ENCODE measurements at regions not wholly inside any gene's neighbourhood (a gene's known extent, or its start where the extent isn't known, plus 50 kb on each side); places are given as distances from the start of the nearest gene placed in this dataset.

- DNase-seq (ENCODE audit: low read depth, low spot score), result no peak
- H3K9ac ChIP-seq (ENCODE audit: insufficient read length), result no peak overlapping the region
Observed at GRCh38 chr6:81511423-81511822, 241.1 kb downstream of the TENT5A start.

GRCh38 chr6:81495999-81496398 is 256.5 kb downstream of the TENT5A start:
- TF ChIP-seq FOXP2 (optimal IDR thresholded peaks at IDR 0.05; ENCODE audit: control extremely low read depth, extremely low read length, insufficient read depth) (no peak), POLR2AphosphoS5 (IDR thresholded peaks at IDR 0.05; ENCODE audit: borderline replicate concordance, low read depth, low read length) (no peak), EZH2 (IDR thresholded peaks at IDR 0.05) (no peak)
- H3K27ac ChIP-seq, result no peak overlapping the region

More at GRCh38 chr6:81511423-81511822, 241.1 kb downstream of the TENT5A start:
- TF ChIP-seq POLR2AphosphoS5 (IDR thresholded peaks at IDR 0.05; ENCODE audit: borderline replicate concordance, low read depth, low read length) (no peak), EZH2 (IDR thresholded peaks at IDR 0.05) (no peak), FOXP2 (optimal IDR thresholded peaks at IDR 0.05; ENCODE audit: control extremely low read depth, extremely low read length, insufficient read depth) (no peak)
- no peaks in the 10 kb centered on the region for H3K9me3 ChIP-seq (ENCODE audit: low read depth, low read length)
- H3K36me3 ChIP-seq (ENCODE audit: insufficient read depth, low read length), result no peaks in the 10 kb centered on the region
- no peak overlapping the region for H3K4me3 ChIP-seq
- no peak overlapping the region for H3K27ac ChIP-seq

GRCh38 chr6:81491454-81492101 is 260.9 kb downstream of the TENT5A start:
- TF ChIP-seq EZH2 (IDR thresholded peaks at IDR 0.05) (no peak), POLR2AphosphoS5 (IDR thresholded peaks at IDR 0.05; ENCODE audit: borderline replicate concordance, low read depth, low read length) (no peak), FOXP2 (optimal IDR thresholded peaks at IDR 0.05; ENCODE audit: control extremely low read depth, extremely low read length, insufficient read depth) (no peak)
- Histone ChIP-seq H3K4me3 (no peak overlapping the region), H3K27ac (no peak overlapping the region), H3K9me3 (ENCODE audit: low read depth, low read length) (no peaks in the 10 kb centered on the region), H3K9ac (ENCODE audit: insufficient read length) (no peak overlapping the region), H3K36me3 (ENCODE audit: insufficient read depth, low read length) (no peaks in the 10 kb centered on the region)
- DNase-seq (ENCODE audit: low read depth, low spot score), result no peak

More at GRCh38 chr6:81495999-81496398, 256.5 kb downstream of the TENT5A start:
- Histone ChIP-seq H3K9ac (ENCODE audit: insufficient read length) (no peak overlapping the region), H3K9me3 (ENCODE audit: low read depth, low read length) (no peaks in the 10 kb centered on the region), H3K36me3 (ENCODE audit: insufficient read depth, low read length) (no peaks in the 10 kb centered on the region), H3K4me3 (no peak overlapping the region)
- no peak for DNase-seq (ENCODE audit: low read depth, low spot score)

- Histone ChIP-seq H3K27ac (no peak overlapping the region), H3K36me3 (ENCODE audit: insufficient read depth, low read length) (no peaks in the 10 kb centered on the region), H3K9me3 (ENCODE audit: low read depth, low read length) (no peaks in the 10 kb centered on the region), H3K9ac (ENCODE audit: insufficient read length) (no peak overlapping the region), H3K4me3 (no peak overlapping the region)
- TF ChIP-seq EZH2 (IDR thresholded peaks at IDR 0.05) (no peak), FOXP2 (optimal IDR thresholded peaks at IDR 0.05; ENCODE audit: control extremely low read depth, extremely low read length, insufficient read depth) (no peak), POLR2AphosphoS5 (IDR thresholded peaks at IDR 0.05; ENCODE audit: borderline replicate concordance, low read depth, low read length) (no peak)
- DNase-seq (ENCODE audit: low read depth, low spot score), result no peak
Observed at GRCh38 chr6:81487489-81487888, 265.0 kb downstream of the TENT5A start.

DNA sequence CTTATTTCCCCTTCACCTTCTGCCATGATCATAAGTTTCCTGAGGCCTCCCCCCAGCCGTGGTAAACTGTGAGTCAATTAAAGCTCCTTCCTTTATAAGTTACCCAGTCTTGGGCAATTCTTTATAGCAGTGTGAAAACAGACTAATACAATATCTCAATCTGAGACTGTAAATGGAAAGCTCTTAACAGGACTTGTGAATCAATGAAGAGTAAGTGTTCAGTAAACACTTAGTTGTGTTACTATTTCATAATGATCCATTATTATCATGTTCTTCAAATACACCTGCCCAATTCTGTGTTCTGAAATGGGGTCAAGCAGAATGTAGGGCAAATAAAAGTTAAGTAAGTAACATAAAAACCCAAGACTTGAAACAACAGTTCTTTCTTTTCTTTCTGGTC is 266.2 kb downstream of the TENT5A start:
- Histone ChIP-seq H3K4me3 (no peak overlapping the region), H3K36me3 (ENCODE audit: insufficient read depth, low read length) (no peaks in the 10 kb centered on the region), H3K9me3 (ENCODE audit: low read depth, low read length) (no peaks in the 10 kb centered on the region), H3K9ac (ENCODE audit: insufficient read length) (no peak overlapping the region), H3K27ac (no peak overlapping the region)
- no peak for DNase-seq (ENCODE audit: low read depth, low spot score)
- TF ChIP-seq EZH2 (IDR thresholded peaks at IDR 0.05) (no peak), FOXP2 (optimal IDR thresholded peaks at IDR 0.05; ENCODE audit: control extremely low read depth, extremely low read length, insufficient read depth) (no peak), POLR2AphosphoS5 (IDR thresholded peaks at IDR 0.05; ENCODE audit: borderline replicate concordance, low read depth, low read length) (no peak)

GRCh38 chr6:81485395-81485794 is 267.1 kb downstream of the TENT5A start:
- no peak for DNase-seq (ENCODE audit: low read depth, low spot score)
- TF ChIP-seq FOXP2 (optimal IDR thresholded peaks at IDR 0.05; ENCODE audit: control extremely low read depth, extremely low read length, insufficient read depth) (no peak), POLR2AphosphoS5 (IDR thresholded peaks at IDR 0.05; ENCODE audit: borderline replicate concordance, low read depth, low read length) (no peak), EZH2 (IDR thresholded peaks at IDR 0.05) (no peak)
- no peak overlapping the region for H3K9ac ChIP-seq (ENCODE audit: insufficient read length)
- H3K4me3 ChIP-seq, result no peak overlapping the region
- no peaks in the 10 kb centered on the region for H3K36me3 ChIP-seq (ENCODE audit: insufficient read depth, low read length)
- H3K27ac ChIP-seq, result no peak overlapping the region
- H3K9me3 ChIP-seq (ENCODE audit: low read depth, low read length), result no peaks in the 10 kb centered on the region

DNA sequence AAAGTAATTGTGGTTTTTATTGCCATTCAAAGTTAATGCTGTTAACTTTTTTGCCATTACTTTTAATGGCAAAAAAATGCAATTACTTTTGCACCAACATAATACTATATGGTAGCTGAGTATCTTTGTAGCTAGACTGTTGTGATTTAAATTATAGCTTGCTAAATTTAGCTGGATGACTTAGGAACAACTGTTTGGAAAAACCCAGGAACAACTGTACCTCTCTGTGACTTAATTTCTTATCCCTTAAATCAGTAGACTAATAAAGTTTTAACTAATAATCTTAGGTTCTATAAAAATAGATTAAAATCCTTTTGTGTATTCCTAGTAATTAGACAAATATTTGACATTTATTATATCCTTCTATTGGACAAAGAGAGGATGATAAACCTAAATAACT is 268.2 kb downstream of the TENT5A start:
- no peaks in the 10 kb centered on the region for H3K9me3 ChIP-seq (ENCODE audit: low read depth, low read length)
- H3K27ac ChIP-seq, result no peak overlapping the region
- no peaks in the 10 kb centered on the region for H3K36me3 ChIP-seq (ENCODE audit: insufficient read depth, low read length)
- no peak overlapping the region for H3K4me3 ChIP-seq
- H3K9ac ChIP-seq (ENCODE audit: insufficient read length), result no peak overlapping the region
- TF ChIP-seq POLR2AphosphoS5 (IDR thresholded peaks at IDR 0.05; ENCODE audit: borderline replicate concordance, low read depth, low read length) (no peak), FOXP2 (optimal IDR thresholded peaks at IDR 0.05; ENCODE audit: control extremely low read depth, extremely low read length, insufficient read depth) (no peak), EZH2 (IDR thresholded peaks at IDR 0.05) (no peak)
- DNase-seq (ENCODE audit: low read depth, low spot score), result no peak

GRCh38 chr6:81480139-81480538 is 272.3 kb downstream of the TENT5A start:
- Histone ChIP-seq H3K36me3 (ENCODE audit: insufficient read depth, low read length) (no peaks in the 10 kb centered on the region), H3K9ac (ENCODE audit: insufficient read length) (no peak overlapping the region), H3K9me3 (ENCODE audit: low read depth, low read length) (no peaks in the 10 kb centered on the region), H3K4me3 (no peak overlapping the region), H3K27ac (no peak overlapping the region)
- DNase-seq (ENCODE audit: low read depth, low spot score), result no peak
- no peak for TF ChIP-seq EZH2 (IDR thresholded peaks at IDR 0.05)

- Histone ChIP-seq H3K9me3 (ENCODE audit: low read depth, low read length) (no peaks in the 10 kb centered on the region), H3K36me3 (ENCODE audit: insufficient read depth, low read length) (no peaks in the 10 kb centered on the region), H3K9ac (ENCODE audit: insufficient read length) (no peak overlapping the region), H3K27ac (no peak overlapping the region), H3K4me3 (no peak overlapping the region)
- TF ChIP-seq EZH2 (IDR thresholded peaks at IDR 0.05) (no peak), FOXP2 (optimal IDR thresholded peaks at IDR 0.05; ENCODE audit: control extremely low read depth, extremely low read length, insufficient read depth) (no peak), POLR2AphosphoS5 (IDR thresholded peaks at IDR 0.05; ENCODE audit: borderline replicate concordance, low read depth, low read length) (no peak)
- no peak for DNase-seq (ENCODE audit: low read depth, low spot score)
Observed at GRCh38 chr6:81476881-81477280, 275.6 kb downstream of the TENT5A start.
